ENCODE measurements at regions not wholly inside any gene's neighbourhood (a gene's known extent, or its start where the extent isn't known, plus 50 kb on each side); places are given as distances from the start of the nearest gene placed in this dataset.

DNA sequence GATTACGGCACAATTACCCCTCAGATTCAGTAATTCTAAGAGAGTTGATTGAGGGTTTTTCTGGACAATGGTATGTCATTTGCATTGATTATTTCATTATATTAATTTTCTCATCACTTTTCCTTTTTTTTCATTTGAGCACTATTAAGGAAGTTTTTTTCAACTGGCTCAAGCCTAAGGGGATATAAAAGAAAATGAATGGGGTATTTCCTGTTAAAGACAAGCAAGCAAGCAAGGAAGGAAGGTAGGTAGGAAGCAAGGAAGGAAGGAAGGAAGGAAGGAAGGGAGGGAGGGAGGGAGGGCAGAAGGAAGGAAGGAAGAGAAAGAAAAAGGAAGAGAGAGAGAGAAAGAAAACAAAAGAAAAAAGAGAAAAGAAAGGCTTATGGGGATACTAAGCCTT, 620.3 kb downstream of the DIAPH3 start:
- ChIA-PET CTCF (no interaction called here), POLR2A (no interaction called here)
- H3K4me3 ChIP-seq (ENCODE audit: low read depth, low read length): no peak overlapping the region
- no peaks in the 10 kb centered on the region for H3K36me3 ChIP-seq (ENCODE audit: control insufficient read depth in 2 of 2, insufficient read depth in 1 of 2, low read length in 2 of 2)
- no peak overlapping the region for H3K27ac ChIP-seq (ENCODE audit: extremely low read depth, low read depth, low read length)
- H3K4me1 ChIP-seq (ENCODE audit: control insufficient read depth, insufficient read depth, low read length): no peaks in the 10 kb centered on the region
- TF ChIP-seq ZNF211 (tag by site-specific recombination; IDR thresholded peaks at IDR 0.05; ENCODE audit: low read depth) (no peak), ZNF302 (tag by site-specific recombination; IDR thresholded peaks at IDR 0.05; ENCODE audit: low read depth) (no peak), ZNF324 (tag by site-specific recombination; IDR thresholded peaks at IDR 0.05) (no peak), ZNF138 (tag by site-specific recombination; IDR thresholded peaks at IDR 0.05; ENCODE audit: borderline replicate concordance) (no peak), ZNF626 (tag by site-specific recombination; IDR thresholded peaks at IDR 0.05) (no peak), KLF9 (tag by site-specific recombination; IDR thresholded peaks at IDR 0.05; ENCODE audit: low read depth) (no peak), ZNF701 (tag by site-specific recombination; IDR thresholded peaks at IDR 0.05) (no peak), ZNF221 (tag by site-specific recombination; IDR thresholded peaks at IDR 0.05; ENCODE audit: borderline replicate concordance) (no peak), ZFP69B (tag by site-specific recombination; IDR thresholded peaks at IDR 0.05) (no peak), ZNF132 (tag by site-specific recombination; IDR thresholded peaks at IDR 0.05; ENCODE audit: borderline replicate concordance) (no peak), ZNF175 (tag by site-specific recombination; IDR thresholded peaks at IDR 0.05) (no peak)
- H3K9me3 ChIP-seq (ENCODE audit: control insufficient read depth, insufficient read depth, low read depth, low read length): no peaks in the 10 kb centered on the region

DNA sequence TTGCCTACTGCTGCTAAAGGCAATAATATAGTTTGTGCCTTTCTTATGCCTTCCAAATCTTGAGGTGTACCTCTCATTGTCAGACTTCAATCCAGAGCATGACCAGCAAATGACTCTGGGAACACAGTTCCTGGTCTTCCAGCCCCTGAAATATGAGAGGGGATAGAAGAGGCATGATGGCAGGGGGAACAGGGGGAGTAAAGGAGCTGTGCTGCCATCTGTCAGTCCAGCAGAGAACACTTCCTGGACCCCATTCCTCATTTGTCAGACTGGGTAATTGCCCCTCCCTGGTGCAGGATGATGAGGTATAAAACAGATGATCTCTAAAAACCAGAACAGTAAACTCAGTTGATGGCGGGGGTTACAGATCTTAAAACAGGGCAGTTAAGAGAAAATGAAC, 618.7 kb downstream of the DIAPH3 start:
- POLR2A ChIA-PET: no interaction called here
- no peaks in the 10 kb centered on the region for H3K9me3 ChIP-seq (ENCODE audit: control insufficient read depth, insufficient read depth, low read depth, low read length)
- CTCF ChIA-PET: no interaction called here
- H3K36me3 ChIP-seq (ENCODE audit: control insufficient read depth in 2 of 2, insufficient read depth in 1 of 2, low read length in 2 of 2): no peaks in the 10 kb centered on the region
- no peak overlapping the region for H3K27ac ChIP-seq (ENCODE audit: extremely low read depth, low read depth, low read length)
- no peak overlapping the region for H3K4me3 ChIP-seq (ENCODE audit: low read depth, low read length)
- TF ChIP-seq ZNF560 (tag by site-specific recombination; IDR thresholded peaks at IDR 0.05; ENCODE audit: borderline replicate concordance): no peak
- TF ChIP-seq, protein P1, sequence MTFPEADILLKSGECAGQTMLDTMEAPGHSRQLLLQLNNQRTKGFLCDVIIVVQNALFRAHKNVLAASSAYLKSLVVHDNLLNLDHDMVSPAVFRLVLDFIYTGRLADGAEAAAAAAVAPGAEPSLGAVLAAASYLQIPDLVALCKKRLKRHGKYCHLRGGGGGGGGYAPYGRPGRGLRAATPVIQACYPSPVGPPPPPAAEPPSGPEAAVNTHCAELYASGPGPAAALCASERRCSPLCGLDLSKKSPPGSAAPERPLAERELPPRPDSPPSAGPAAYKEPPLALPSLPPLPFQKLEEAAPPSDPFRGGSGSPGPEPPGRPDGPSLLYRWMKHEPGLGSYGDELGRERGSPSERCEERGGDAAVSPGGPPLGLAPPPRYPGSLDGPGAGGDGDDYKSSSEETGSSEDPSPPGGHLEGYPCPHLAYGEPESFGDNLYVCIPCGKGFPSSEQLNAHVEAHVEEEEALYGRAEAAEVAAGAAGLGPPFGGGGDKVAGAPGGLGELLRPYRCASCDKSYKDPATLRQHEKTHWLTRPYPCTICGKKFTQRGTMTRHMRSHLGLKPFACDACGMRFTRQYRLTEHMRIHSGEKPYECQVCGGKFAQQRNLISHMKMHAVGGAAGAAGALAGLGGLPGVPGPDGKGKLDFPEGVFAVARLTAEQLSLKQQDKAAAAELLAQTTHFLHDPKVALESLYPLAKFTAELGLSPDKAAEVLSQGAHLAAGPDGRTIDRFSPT (tag by site-specific recombination; IDR thresholded peaks at IDR 0.05): no peak
- TF ChIP-seq ZSCAN23 (tag by site-specific recombination; IDR thresholded peaks at IDR 0.05): no peak
- no peak for TF ChIP-seq SCRT2 (tag by site-specific recombination; IDR thresholded peaks at IDR 0.05)
- TF ChIP-seq ZNF473 (tag by site-specific recombination; IDR thresholded peaks at IDR 0.05): no peak
- TF ChIP-seq ZNF175 (tag by site-specific recombination; IDR thresholded peaks at IDR 0.05): no peak
- TF ChIP-seq KLF1 (tag by site-specific recombination; IDR thresholded peaks at IDR 0.05): no peak
- TF ChIP-seq, protein P2, sequence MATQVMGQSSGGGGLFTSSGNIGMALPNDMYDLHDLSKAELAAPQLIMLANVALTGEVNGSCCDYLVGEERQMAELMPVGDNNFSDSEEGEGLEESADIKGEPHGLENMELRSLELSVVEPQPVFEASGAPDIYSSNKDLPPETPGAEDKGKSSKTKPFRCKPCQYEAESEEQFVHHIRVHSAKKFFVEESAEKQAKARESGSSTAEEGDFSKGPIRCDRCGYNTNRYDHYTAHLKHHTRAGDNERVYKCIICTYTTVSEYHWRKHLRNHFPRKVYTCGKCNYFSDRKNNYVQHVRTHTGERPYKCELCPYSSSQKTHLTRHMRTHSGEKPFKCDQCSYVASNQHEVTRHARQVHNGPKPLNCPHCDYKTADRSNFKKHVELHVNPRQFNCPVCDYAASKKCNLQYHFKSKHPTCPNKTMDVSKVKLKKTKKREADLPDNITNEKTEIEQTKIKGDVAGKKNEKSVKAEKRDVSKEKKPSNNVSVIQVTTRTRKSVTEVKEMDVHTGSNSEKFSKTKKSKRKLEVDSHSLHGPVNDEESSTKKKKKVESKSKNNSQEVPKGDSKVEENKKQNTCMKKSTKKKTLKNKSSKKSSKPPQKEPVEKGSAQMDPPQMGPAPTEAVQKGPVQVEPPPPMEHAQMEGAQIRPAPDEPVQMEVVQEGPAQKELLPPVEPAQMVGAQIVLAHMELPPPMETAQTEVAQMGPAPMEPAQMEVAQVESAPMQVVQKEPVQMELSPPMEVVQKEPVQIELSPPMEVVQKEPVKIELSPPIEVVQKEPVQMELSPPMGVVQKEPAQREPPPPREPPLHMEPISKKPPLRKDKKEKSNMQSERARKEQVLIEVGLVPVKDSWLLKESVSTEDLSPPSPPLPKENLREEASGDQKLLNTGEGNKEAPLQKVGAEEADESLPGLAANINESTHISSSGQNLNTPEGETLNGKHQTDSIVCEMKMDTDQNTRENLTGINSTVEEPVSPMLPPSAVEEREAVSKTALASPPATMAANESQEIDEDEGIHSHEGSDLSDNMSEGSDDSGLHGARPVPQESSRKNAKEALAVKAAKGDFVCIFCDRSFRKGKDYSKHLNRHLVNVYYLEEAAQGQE (tag by site-specific recombination; IDR thresholded peaks at IDR 0.05): no peak
- no peak for TF ChIP-seq ZNF132 (tag by site-specific recombination; IDR thresholded peaks at IDR 0.05; ENCODE audit: borderline replicate concordance)
- no peak for TF ChIP-seq ZSCAN16 (tag by site-specific recombination; IDR thresholded peaks at IDR 0.05)
- no peak for TF ChIP-seq ZNF747 (tag by site-specific recombination; IDR thresholded peaks at IDR 0.05)
- H3K4me1 ChIP-seq (ENCODE audit: control insufficient read depth, insufficient read depth, low read length): no peaks in the 10 kb centered on the region

Data from HEK293 (cell line).